GM19452 (cell line): ENCODE measurements at regions not wholly inside any gene's neighbourhood (a gene's known extent, or its start where the extent isn't known, plus 50 kb on each side); places are given as distances from the start of the nearest gene placed in this dataset.

ENCODE experiments used
- ATAC-seq: cut with Tn5 transposase; IDR thresholded peaks from one replicate; pipeline ENCODE4 v1.9.1; 2021; ENCODE audit not compliant: unreplicated experiment

- no peak for ATAC-seq
These were observed 408.5 kb upstream of the SUCLG2 start for GRCh38 chr3:68062926-68063325.

- ATAC-seq: no peak
These were observed 406.5 kb upstream of the SUCLG2 start for GRCh38 chr3:68060910-68061309.

GRCh38 chr3:68060191-68060590, 405.8 kb upstream of the SUCLG2 start:
- ATAC-seq: no peak

- ATAC-seq: no peak
These were observed 405.3 kb upstream of the SUCLG2 start for GRCh38 chr3:68059628-68060152.

- no peak for ATAC-seq
These were observed 403.4 kb upstream of the SUCLG2 start for GRCh38 chr3:68057637-68058320.

GRCh38 chr3:68056556-68056955, 402.1 kb upstream of the SUCLG2 start:
- no peak for ATAC-seq

GRCh38 chr3:68055215-68055614, 400.8 kb upstream of the SUCLG2 start:
- ATAC-seq: no peak

- ATAC-seq: no peak
These were observed 395.4 kb upstream of the SUCLG2 start for GRCh38 chr3:68049776-68050175.

- ATAC-seq: no peak
These were observed 391.6 kb upstream of the SUCLG2 start for GRCh38 chr3:68045976-68046375.

GRCh38 chr3:68033867-68034266, 379.5 kb upstream of the SUCLG2 start:
- ATAC-seq: no peak

- ATAC-seq: no peak
These were observed 377.8 kb upstream of the SUCLG2 start for GRCh38 chr3:68032209-68032608.

- no peak for ATAC-seq
These were observed 370.8 kb upstream of the SUCLG2 start for GRCh38 chr3:68025189-68025588.

GRCh38 chr3:68019876-68020275, 365.5 kb upstream of the SUCLG2 start:
- ATAC-seq: no peak

GRCh38 chr3:68018275-68018674, 363.9 kb upstream of the SUCLG2 start:
- ATAC-seq: no peak

- ATAC-seq: no peak
These were observed 362.7 kb upstream of the SUCLG2 start for GRCh38 chr3:68017069-68017468.

- no peak for ATAC-seq
These were observed 355.5 kb upstream of the SUCLG2 start for GRCh38 chr3:68009900-68010299.

GRCh38 chr3:68007621-68008226, 353.3 kb upstream of the SUCLG2 start:
- no peak for ATAC-seq

- ATAC-seq: no peak
These were observed 352.2 kb upstream of the SUCLG2 start for GRCh38 chr3:68006646-68007045.

GRCh38 chr3:68004091-68004490, 349.7 kb upstream of the SUCLG2 start:
- no peak for ATAC-seq

GRCh38 chr3:67998281-67998680, 343.9 kb upstream of the SUCLG2 start:
- no peak for ATAC-seq

- no peak for ATAC-seq
These were observed 340.8 kb upstream of the SUCLG2 start for GRCh38 chr3:67995206-67995605.

GRCh38 chr3:67986706-67987105, 332.3 kb upstream of the SUCLG2 start:
- no peak for ATAC-seq

- no peak for ATAC-seq
These were observed 328.8 kb upstream of the SUCLG2 start for GRCh38 chr3:67983166-67983565.
